ENCODE measurements at regions not wholly inside any gene's neighbourhood (a gene's known extent, or its start where the extent isn't known, plus 50 kb on each side); places are given as distances from the start of the nearest gene placed in this dataset.

DNA sequence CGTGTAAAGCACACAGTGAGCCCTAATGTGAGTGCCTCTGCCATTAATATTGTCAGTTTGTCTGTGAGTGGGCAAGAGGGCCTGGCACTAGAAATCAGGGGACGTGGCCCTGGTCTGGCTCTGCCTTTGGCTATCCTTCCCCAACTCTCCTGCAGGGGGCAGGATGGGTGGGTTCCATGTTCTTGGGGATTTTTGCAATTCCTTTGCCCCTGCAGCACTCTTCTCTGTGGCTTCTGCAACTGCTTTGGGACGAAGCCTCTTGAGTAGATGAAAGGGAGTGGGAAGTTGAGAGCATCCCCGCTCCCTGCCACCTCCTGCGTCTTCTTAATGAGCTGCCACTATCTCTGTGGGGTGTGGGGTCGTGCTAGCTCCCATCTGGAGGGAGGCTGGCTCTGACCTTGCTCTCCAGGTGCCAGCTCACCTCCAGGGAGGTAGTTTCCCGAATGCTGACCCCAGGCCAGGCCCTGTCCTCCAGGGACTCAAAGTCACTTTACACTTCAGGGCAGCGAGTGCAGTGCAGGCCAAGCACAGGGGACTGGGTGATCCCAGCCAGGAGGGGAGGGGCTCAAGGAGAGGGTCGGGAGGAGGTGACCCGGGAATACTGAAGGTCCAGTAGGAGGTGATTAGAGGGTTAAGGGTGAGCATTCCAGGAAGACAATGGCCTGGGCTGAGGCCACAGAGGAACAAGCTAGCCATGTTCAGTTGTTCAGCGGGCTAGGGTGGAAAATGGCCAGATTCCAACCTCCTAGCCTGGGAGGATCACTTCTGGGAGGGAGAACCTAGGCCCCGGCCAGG is 121.0 kb upstream of the NLRP1 start:
- H3K9me3 Mint-ChIP-seq (ENCODE audit: unreplicated experiment), result peaks cover 3% of the 10 kb centered on the region
- no peak overlapping the region for H3K4me3 Mint-ChIP-seq (ENCODE audit: unreplicated experiment)
- peak; percentile 74 for TF ChIP-seq CTCF (IDR thresholded peaks at IDR 0.05; ENCODE audit: partially characterized antibody, unreplicated experiment)
- H3K36me3 Mint-ChIP-seq (ENCODE audit: unreplicated experiment), result no peaks in the 10 kb centered on the region
- peaks cover 9% of the 10 kb centered on the region for H3K27me3 Mint-ChIP-seq (ENCODE audit: unreplicated experiment)
- H3K27ac Mint-ChIP-seq (ENCODE audit: unreplicated experiment), result no peak overlapping the region
- peak; percentile 61 for DNase-seq
- H3K4me1 Mint-ChIP-seq (ENCODE audit: low read depth, unreplicated experiment), result peaks cover 21% of the 10 kb centered on the region

GRCh38 chr17:5705876-5706576 is 121.7 kb upstream of the NLRP1 start:
- Mint-ChIP-seq H3K27ac (ENCODE audit: unreplicated experiment) (peak overlapping the region; percentile 86), H3K36me3 (ENCODE audit: unreplicated experiment) (no peaks in the 10 kb centered on the region), H3K27me3 (ENCODE audit: unreplicated experiment) (peaks cover 10% of the 10 kb centered on the region), H3K4me3 (ENCODE audit: unreplicated experiment) (no peak overlapping the region), H3K4me1 (ENCODE audit: low read depth, unreplicated experiment) (peaks cover 16% of the 10 kb centered on the region), H3K9me3 (ENCODE audit: unreplicated experiment) (peaks cover 3% of the 10 kb centered on the region)
- DNase-seq, result no peak
- TF ChIP-seq CTCF (IDR thresholded peaks at IDR 0.05; ENCODE audit: partially characterized antibody, unreplicated experiment), result no peak

- Mint-ChIP-seq H3K27me3 (ENCODE audit: unreplicated experiment) (peaks cover 13% of the 10 kb centered on the region), H3K4me3 (ENCODE audit: unreplicated experiment) (no peak overlapping the region), H3K9me3 (ENCODE audit: unreplicated experiment) (peaks cover 6% of the 10 kb centered on the region), H3K27ac (ENCODE audit: unreplicated experiment) (peak overlapping the region; percentile 86), H3K4me1 (ENCODE audit: low read depth, unreplicated experiment) (peaks cover 17% of the 10 kb centered on the region), H3K36me3 (ENCODE audit: unreplicated experiment) (no peaks in the 10 kb centered on the region)
- DNase-seq, result peak; percentile 87
- TF ChIP-seq CTCF (IDR thresholded peaks at IDR 0.05; ENCODE audit: partially characterized antibody, unreplicated experiment), result peak; percentile 88
Observed at GRCh38 chr17:5706577-5707210, 122.4 kb upstream of the NLRP1 start.

GRCh38 chr17:5707482-5707881 is 123.2 kb upstream of the NLRP1 start:
- peaks cover 8% of the 10 kb centered on the region for H3K9me3 Mint-ChIP-seq (ENCODE audit: unreplicated experiment)
- H3K4me3 Mint-ChIP-seq (ENCODE audit: unreplicated experiment), result no peak overlapping the region

More at GRCh38 chr17:5707482-5707881, 123.2 kb upstream of the NLRP1 start:
- no peak for DNase-seq
- TF ChIP-seq CTCF (IDR thresholded peaks at IDR 0.05; ENCODE audit: partially characterized antibody, unreplicated experiment), result no peak
- H3K36me3 Mint-ChIP-seq (ENCODE audit: unreplicated experiment), result no peaks in the 10 kb centered on the region
- H3K27ac Mint-ChIP-seq (ENCODE audit: unreplicated experiment), result no peak overlapping the region
- peaks cover 17% of the 10 kb centered on the region for H3K27me3 Mint-ChIP-seq (ENCODE audit: unreplicated experiment)
- peaks cover 17% of the 10 kb centered on the region for H3K4me1 Mint-ChIP-seq (ENCODE audit: low read depth, unreplicated experiment)
